Left lung (tissue), 4 donors: ENCODE measurements at regions not wholly inside any gene's neighbourhood (a gene's known extent, or its start where the extent isn't known, plus 50 kb on each side); places are given as distances from the start of the nearest gene placed in this dataset.
"Not testable (repeated sequence)": the region's sequence is repeated elsewhere in the genome, so short reads cannot be mapped to it uniquely, and the experiment has no call there.

Experiments used
- ATAC-seq: fragments of 200-7000 bp; cut with Tn5 transposase; one replicate; pipeline ENCODE4 v1.9.1; 2020; ENCODE audit warnings: moderate library complexity
- DNase-seq, 4 donors: peaks; one replicate each; pipeline ENCODE4 v3.0.0-alpha.2; 2013 to 2020
- H3K27ac ChIP-seq, 2 donors: fragments of 200-600 bp; sonication (generic) in 1 of 2; one replicate each; pipeline versions ENCODE4 v1.5.0 to v1.8.0; 2020 to 2021
- H3K27me3 ChIP-seq, 2 donors: fragments of 200-600 bp; sonication (generic) in 1 of 2; one replicate each; pipeline versions ENCODE4 v1.5.0 to v1.8.0; 2020 to 2021
- H3K36me3 ChIP-seq, 2 donors: fragments of 200-600 bp; sonication (generic) in 1 of 2; one replicate each; pipeline versions ENCODE4 v1.5.0 to v1.8.0; 2020 to 2021
- H3K4me1 ChIP-seq, 2 donors: fragments of 200-600 bp; one replicate each; pipeline ENCODE4 v1.8.0; 2021
- H3K4me3 ChIP-seq, 2 donors: fragments of 200-600 bp; sonication (generic) in 1 of 2; one replicate each; pipeline versions ENCODE4 v1.5.0 to v1.8.0; 2020 to 2021; ENCODE audit warnings: mild to moderate bottlenecking in 1 of 2
- H3K9me3 ChIP-seq, 2 donors: fragments of 200-600 bp; sonication (generic) in 1 of 2; one replicate each; pipeline versions ENCODE4 v1.5.0 to v1.8.0; 2020 to 2021
- intact Hi-C, 2 donors: fragments of 100-400 bp; cut with DNase I; formaldehyde crosslinking; loops; one replicate each; pipeline versions ENCODE4 v1.11.2 to v1.14.2; 2022
- TF ChIP-seq, protein P1 (sequence below), 2 donors: fragments of 200-600 bp; sonication (generic) in 1 of 2; IDR thresholded peaks; one replicate each; pipeline versions ENCODE4 v1.5.0 to v1.8.0; 2021; ENCODE audit warnings: antibody characterized with exemption in 2 of 2
- donor health status: DM: no; HTN: yes; CAD: no.
- donor health status: DM: no; HTN: no; CAD: no.

DNA sequence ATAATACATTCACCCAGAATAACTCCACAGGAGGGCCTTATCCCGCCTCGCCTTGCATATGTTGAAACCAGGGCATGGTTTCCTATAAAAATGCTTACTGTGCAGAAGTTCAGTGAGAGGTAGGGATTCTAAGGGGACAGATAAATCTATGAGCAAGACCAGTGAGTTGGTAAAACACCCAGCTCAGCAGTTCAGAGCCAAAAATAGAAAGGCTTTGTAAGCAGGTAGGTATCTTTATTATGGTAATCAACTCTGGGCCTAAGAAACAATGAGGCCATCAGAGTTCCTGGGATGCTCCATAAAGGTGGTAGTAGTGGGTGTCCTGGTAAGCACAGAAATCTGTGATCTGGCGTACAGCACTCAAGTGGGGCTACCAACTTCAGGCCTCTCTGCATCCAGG is 549.4 kb upstream of the CDH5 start:
- ATAC-seq: no peak
- H3K27me3 ChIP-seq: no peaks in the 10 kb centered on the region
- no peaks in the 10 kb centered on the region for H3K36me3 ChIP-seq
- intact Hi-C loops: no loop called here
- no peaks in the 10 kb centered on the region for H3K4me1 ChIP-seq
- no peaks in the 10 kb centered on the region for H3K9me3 ChIP-seq
- no peak overlapping the region for H3K27ac ChIP-seq
- no peak overlapping the region for H3K4me3 ChIP-seq
- TF ChIP-seq, protein P1, sequence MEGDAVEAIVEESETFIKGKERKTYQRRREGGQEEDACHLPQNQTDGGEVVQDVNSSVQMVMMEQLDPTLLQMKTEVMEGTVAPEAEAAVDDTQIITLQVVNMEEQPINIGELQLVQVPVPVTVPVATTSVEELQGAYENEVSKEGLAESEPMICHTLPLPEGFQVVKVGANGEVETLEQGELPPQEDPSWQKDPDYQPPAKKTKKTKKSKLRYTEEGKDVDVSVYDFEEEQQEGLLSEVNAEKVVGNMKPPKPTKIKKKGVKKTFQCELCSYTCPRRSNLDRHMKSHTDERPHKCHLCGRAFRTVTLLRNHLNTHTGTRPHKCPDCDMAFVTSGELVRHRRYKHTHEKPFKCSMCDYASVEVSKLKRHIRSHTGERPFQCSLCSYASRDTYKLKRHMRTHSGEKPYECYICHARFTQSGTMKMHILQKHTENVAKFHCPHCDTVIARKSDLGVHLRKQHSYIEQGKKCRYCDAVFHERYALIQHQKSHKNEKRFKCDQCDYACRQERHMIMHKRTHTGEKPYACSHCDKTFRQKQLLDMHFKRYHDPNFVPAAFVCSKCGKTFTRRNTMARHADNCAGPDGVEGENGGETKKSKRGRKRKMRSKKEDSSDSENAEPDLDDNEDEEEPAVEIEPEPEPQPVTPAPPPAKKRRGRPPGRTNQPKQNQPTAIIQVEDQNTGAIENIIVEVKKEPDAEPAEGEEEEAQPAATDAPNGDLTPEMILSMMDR (IDR thresholded peaks at IDR 0.05): no peak
- no peak for DNase-seq

- TF ChIP-seq, protein P1 (IDR thresholded peaks at IDR 0.05): no peak
- no peaks in the 10 kb centered on the region for H3K27me3 ChIP-seq
- DNase-seq (no peak), ATAC-seq (no peak)
- no peaks in the 10 kb centered on the region for H3K36me3 ChIP-seq
- H3K4me3 ChIP-seq: no peak overlapping the region
- intact Hi-C loops: no loop called here
- H3K9me3 ChIP-seq: no peaks in the 10 kb centered on the region
- no peak overlapping the region for H3K27ac ChIP-seq
- H3K4me1 ChIP-seq: no peaks in the 10 kb centered on the region
Measured at GRCh38 chr16:65816556-65816955, 549.9 kb upstream of the CDH5 start.

- DNase-seq: no peak
- intact Hi-C loops: no loop called here
- no peaks in the 10 kb centered on the region for H3K36me3 ChIP-seq
Measured at GRCh38 chr16:65815707-65816106, 550.8 kb upstream of the CDH5 start.

DNA sequence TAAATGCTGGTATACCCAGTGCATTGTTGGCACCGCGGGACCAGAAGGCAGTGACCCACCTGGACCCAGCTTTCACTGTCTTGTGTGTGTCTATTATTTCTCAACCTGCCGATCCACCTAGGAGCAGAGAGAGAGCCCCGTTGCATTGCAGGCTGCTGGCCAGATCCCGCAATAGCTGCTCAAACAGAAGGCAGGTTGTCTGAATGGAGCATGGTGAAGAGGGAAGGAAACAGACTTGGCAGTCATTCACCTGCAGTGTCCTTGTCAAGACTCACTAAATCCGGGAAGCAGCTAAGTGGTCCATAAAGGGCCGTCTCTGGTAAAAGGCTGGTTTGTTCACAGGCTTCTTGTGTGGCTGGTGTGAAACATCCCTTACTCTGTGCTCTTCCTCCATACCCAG is 552.6 kb upstream of the CDH5 start:
- H3K27ac ChIP-seq, H3K36me3 ChIP-seq, H3K9me3 ChIP-seq, H3K4me1 ChIP-seq, H3K27me3 ChIP-seq, ATAC-seq, intact Hi-C loops, H3K4me3 ChIP-seq: not testable (repeated sequence)
- DNase-seq: peak in 1 of 4 donors; percentile 1

More at GRCh38 chr16:65815707-65816106, 550.8 kb upstream of the CDH5 start:
- Histone ChIP-seq H3K4me3 (no peak overlapping the region), H3K27ac (no peak overlapping the region), H3K27me3 (no peaks in the 10 kb centered on the region), H3K4me1 (no peaks in the 10 kb centered on the region), H3K9me3 (no peaks in the 10 kb centered on the region)
- TF ChIP-seq, protein P1 (IDR thresholded peaks at IDR 0.05): no peak
- ATAC-seq: no peak

DNA sequence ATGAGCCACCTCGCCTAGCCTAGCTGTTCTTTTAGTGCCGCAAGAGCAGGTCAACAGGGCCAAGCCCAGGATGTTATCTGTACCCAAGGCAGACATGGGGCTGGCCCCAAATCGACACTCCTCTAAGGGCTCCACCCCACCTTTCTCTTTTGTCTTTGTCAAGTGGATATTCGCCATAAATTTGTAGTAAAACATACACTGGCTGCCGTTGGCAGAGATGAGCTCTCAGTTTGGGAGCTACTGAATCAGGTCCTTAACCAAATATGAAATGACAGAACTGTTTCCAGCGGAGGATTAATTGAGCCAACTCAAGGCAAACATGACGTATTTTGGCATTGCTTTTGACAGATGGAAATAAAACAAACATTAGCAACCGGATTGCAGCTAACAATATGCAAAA is 556.9 kb upstream of the CDH5 start:
- H3K9me3 ChIP-seq: no peaks in the 10 kb centered on the region
- H3K27me3 ChIP-seq: no peaks in the 10 kb centered on the region
- no peaks in the 10 kb centered on the region for H3K4me1 ChIP-seq
- TF ChIP-seq, protein P1 (IDR thresholded peaks at IDR 0.05): no peak
- no peak overlapping the region for H3K27ac ChIP-seq
- H3K4me3 ChIP-seq: no peak overlapping the region
- no peaks in the 10 kb centered on the region for H3K36me3 ChIP-seq
- ATAC-seq (no peak), DNase-seq (no peak)
- intact Hi-C loops: no loop called here

- Histone ChIP-seq H3K9me3 (no peaks in the 10 kb centered on the region), H3K36me3 (no peaks in the 10 kb centered on the region), H3K4me3 (no peak overlapping the region), H3K4me1 (no peaks in the 10 kb centered on the region), H3K27ac (no peak overlapping the region), H3K27me3 (no peaks in the 10 kb centered on the region)
- intact Hi-C loops: no loop called here
- ATAC-seq (no peak), DNase-seq (no peak)
- TF ChIP-seq, protein P1 (IDR thresholded peaks at IDR 0.05): no peak
Measured at GRCh38 chr16:65808790-65809189, 557.7 kb upstream of the CDH5 start.
